ENCODE measurements at regions not wholly inside any gene's neighbourhood (a gene's known extent, or its start where the extent isn't known, plus 50 kb on each side); places are given as distances from the start of the nearest gene placed in this dataset.
"Not testable (repeated sequence)": the region's sequence is repeated elsewhere in the genome, so short reads cannot be mapped to it uniquely, and the experiment has no call there.

GRCh38 chr6:105868823-105869460, 217.2 kb upstream of the PRDM1 start:
- DNase-seq (no peak), ATAC-seq (no peak)
- Histone ChIP-seq H3K27me3 (no peaks in the 10 kb centered on the region), H3K4me3 (no peak overlapping the region), H3K27ac (no peak overlapping the region), H3K36me3 (no peaks in the 10 kb centered on the region), H3K4me1 (no peaks in the 10 kb centered on the region), H3K9me3 (no peaks in the 10 kb centered on the region)
- in situ Hi-C loops (cut with MboI; ENCODE audit: low sequenced_read_pairs in 4 of 4) (no loop called here), intact Hi-C loops (cut with DNase I; ENCODE audit: low total_unique reads) (no loop called here)
- no peak for TF ChIP-seq CTCF (IDR thresholded peaks at IDR 0.05 in 4 of 5, conservative IDR thresholded peaks at IDR 0.05 in 1 of 5)
- TF ChIP-seq POLR2A (IDR thresholded peaks at IDR 0.05), result no peak

- DNase-seq (no peak), ATAC-seq (no peak)
- Histone ChIP-seq H3K9me3 (no peaks in the 10 kb centered on the region), H3K27me3 (no peaks in the 10 kb centered on the region), H3K36me3 (no peaks in the 10 kb centered on the region), H3K27ac (no peak overlapping the region), H3K4me1 (no peaks in the 10 kb centered on the region), H3K4me3 (no peak overlapping the region)
- intact Hi-C loops (cut with DNase I; ENCODE audit: low total_unique reads) (no loop called here), in situ Hi-C loops (cut with MboI; ENCODE audit: low sequenced_read_pairs in 4 of 4) (no loop called here)
- TF ChIP-seq POLR2A (IDR thresholded peaks at IDR 0.05), result no peak
- TF ChIP-seq CTCF (IDR thresholded peaks at IDR 0.05 in 4 of 5, conservative IDR thresholded peaks at IDR 0.05 in 1 of 5), result no peak
These were observed 218.3 kb upstream of the PRDM1 start for GRCh38 chr6:105867821-105868220.

- intact Hi-C loops (cut with DNase I; ENCODE audit: low total_unique reads) (no loop called here), in situ Hi-C loops (cut with MboI; ENCODE audit: low sequenced_read_pairs in 4 of 4) (no loop called here)
- Histone ChIP-seq H3K4me1 (no peaks in the 10 kb centered on the region), H3K9me3 (no peaks in the 10 kb centered on the region), H3K27ac (no peak overlapping the region), H3K4me3 (no peak overlapping the region), H3K36me3 (no peaks in the 10 kb centered on the region), H3K27me3 (no peaks in the 10 kb centered on the region)
- TF ChIP-seq POLR2A (IDR thresholded peaks at IDR 0.05) (no peak), CTCF (IDR thresholded peaks at IDR 0.05 in 4 of 5, conservative IDR thresholded peaks at IDR 0.05 in 1 of 5) (no peak)
- no peak for DNase-seq
- no peak for ATAC-seq
These were observed 218.9 kb upstream of the PRDM1 start for GRCh38 chr6:105867277-105867676.

GRCh38 chr6:105862936-105863607, 223.1 kb upstream of the PRDM1 start:
- Histone ChIP-seq H3K27me3 (no peaks in the 10 kb centered on the region), H3K36me3 (no peaks in the 10 kb centered on the region), H3K27ac (no peak overlapping the region), H3K4me3 (no peak overlapping the region), H3K4me1 (no peaks in the 10 kb centered on the region), H3K9me3 (no peaks in the 10 kb centered on the region)
- ATAC-seq (no peak), DNase-seq (no peak)
- in situ Hi-C loops (cut with MboI; ENCODE audit: low sequenced_read_pairs in 4 of 4), result no loop called here
- intact Hi-C loops (cut with DNase I; ENCODE audit: low total_unique reads), result no loop called here
- TF ChIP-seq CTCF (IDR thresholded peaks at IDR 0.05 in 4 of 5, conservative IDR thresholded peaks at IDR 0.05 in 1 of 5), result no peak

- H3K27me3 ChIP-seq; H3K36me3 ChIP-seq; ATAC-seq; in situ Hi-C loops (cut with MboI; ENCODE audit: low sequenced_read_pairs in 4 of 4); intact Hi-C loops (cut with DNase I; ENCODE audit: low total_unique reads); H3K27ac ChIP-seq; H3K4me1 ChIP-seq; DNase-seq; H3K9me3 ChIP-seq; H3K4me3 ChIP-seq: not testable (repeated sequence)
These were observed 225.2 kb upstream of the PRDM1 start for GRCh38 chr6:105860927-105861326.

Measured in gastrocnemius medialis (tissue), 4 donors.